ENCODE measurements at regions not wholly inside any gene's neighbourhood (a gene's known extent, or its start where the extent isn't known, plus 50 kb on each side); places are given as distances from the start of the nearest gene placed in this dataset.

- no peaks in the 10 kb centered on the region for H3K36me3 ChIP-seq (ENCODE audit: low read depth)
- CTCF ChIA-PET: no interaction called here
- H3K4me1 ChIP-seq (replicated peaks; ENCODE audit: insufficient read depth): no peaks in the 10 kb centered on the region
- TF ChIP-seq EZH2 (IDR thresholded peaks at IDR 0.05; ENCODE audit: low read depth) (no peak), CTCF (conservative IDR thresholded peaks at IDR 0.05) (no peak)
- H3K4me2 ChIP-seq: no peak overlapping the region
- no peaks in the 10 kb centered on the region for H3K9me3 ChIP-seq (ENCODE audit: insufficient read depth, low read depth)
- H3K27ac ChIP-seq: no peak overlapping the region
- no peak overlapping the region for H3K4me3 ChIP-seq
- intact Hi-C loops (cut with micrococcal nuclease; ENCODE audit: unreplicated experiment): no loop called here
- POLR2A ChIA-PET (ENCODE audit: unreplicated experiment): no interaction called here
- no peaks in the 10 kb centered on the region for H3F3A ChIP-seq (ENCODE audit: insufficient read depth, low read depth)
- H3K27me3 ChIP-seq (ENCODE audit: insufficient read depth, low read depth): peaks cover 3% of the 10 kb centered on the region; the same call in 1 of the 2 replicates
- H2AFZ ChIP-seq: no peak overlapping the region
- BruUV-seq (replicated peaks): no TSS peak
- no peaks in the 10 kb centered on the region for H3K79me2 ChIP-seq (ENCODE audit: low read depth)
- no peak for DNase-seq
- no peaks in the 10 kb centered on the region for H3K9me2 ChIP-seq (ENCODE audit: insufficient read depth)
- H4K20me1 ChIP-seq (ENCODE audit: insufficient read depth): no peaks in the 10 kb centered on the region
Measured at GRCh38 chr3:72001758-72002157, 216.8 kb upstream of the PROK2 start.

GRCh38 chr3:71998995-71999673, 214.2 kb upstream of the PROK2 start:
- Histone ChIP-seq H3K36me3 (ENCODE audit: low read depth) (no peaks in the 10 kb centered on the region), H3K4me2 (no peak overlapping the region), H3F3A (ENCODE audit: insufficient read depth, low read depth) (no peaks in the 10 kb centered on the region), H3K4me1 (replicated peaks; ENCODE audit: insufficient read depth) (no peaks in the 10 kb centered on the region), H4K20me1 (ENCODE audit: insufficient read depth) (no peaks in the 10 kb centered on the region), H2AFZ (no peak overlapping the region), H3K9me2 (ENCODE audit: insufficient read depth) (no peaks in the 10 kb centered on the region), H3K27ac (no peak overlapping the region), H3K27me3 (ENCODE audit: insufficient read depth, low read depth) (peaks cover 3% of the 10 kb centered on the region; the same call in 1 of the 2 replicates), H3K4me3 (no peak overlapping the region), H3K79me2 (ENCODE audit: low read depth) (no peaks in the 10 kb centered on the region), H3K9me3 (ENCODE audit: insufficient read depth, low read depth) (no peaks in the 10 kb centered on the region)
- no peak for DNase-seq
- intact Hi-C loops (cut with micrococcal nuclease; ENCODE audit: unreplicated experiment): no loop called here
- ChIA-PET CTCF (no interaction called here), POLR2A (ENCODE audit: unreplicated experiment) (no interaction called here)
- TF ChIP-seq CTCF (conservative IDR thresholded peaks at IDR 0.05): no peak
- no peak for TF ChIP-seq EZH2 (IDR thresholded peaks at IDR 0.05; ENCODE audit: low read depth)
- BruUV-seq (replicated peaks): no TSS peak

- H3K4me3 ChIP-seq: no peak overlapping the region
- BruUV-seq (replicated peaks): no TSS peak
- no peaks in the 10 kb centered on the region; the same call in 1 of the 2 replicates for H3K27me3 ChIP-seq (ENCODE audit: insufficient read depth, low read depth)
- ChIA-PET CTCF (no interaction called here), POLR2A (ENCODE audit: unreplicated experiment) (no interaction called here)
- no peaks in the 10 kb centered on the region for H3F3A ChIP-seq (ENCODE audit: insufficient read depth, low read depth)
- intact Hi-C loops (cut with micrococcal nuclease; ENCODE audit: unreplicated experiment): no loop called here
- no peak for TF ChIP-seq EZH2 (IDR thresholded peaks at IDR 0.05; ENCODE audit: low read depth)
- no peak for TF ChIP-seq CTCF (conservative IDR thresholded peaks at IDR 0.05)
- no peaks in the 10 kb centered on the region for H3K36me3 ChIP-seq (ENCODE audit: low read depth)
- H3K9me2 ChIP-seq (ENCODE audit: insufficient read depth): no peaks in the 10 kb centered on the region
- no peak overlapping the region for H3K4me2 ChIP-seq
- no peaks in the 10 kb centered on the region for H3K79me2 ChIP-seq (ENCODE audit: low read depth)
- H3K4me1 ChIP-seq (replicated peaks; ENCODE audit: insufficient read depth): no peaks in the 10 kb centered on the region
- no peak overlapping the region for H2AFZ ChIP-seq
- no peak for DNase-seq
- H3K27ac ChIP-seq: no peak overlapping the region
- no peaks in the 10 kb centered on the region for H3K9me3 ChIP-seq (ENCODE audit: insufficient read depth, low read depth)
- H4K20me1 ChIP-seq (ENCODE audit: insufficient read depth): no peaks in the 10 kb centered on the region
Measured at GRCh38 chr3:71997066-71997653, 212.2 kb upstream of the PROK2 start.
